Prostate gland (tissue), 2 donors: ENCODE measurements at regions not wholly inside any gene's neighbourhood (a gene's known extent, or its start where the extent isn't known, plus 50 kb on each side); places are given as distances from the start of the nearest gene placed in this dataset.

Experiments used
- CTCF ChIP-seq, 4 experiments: fragments of 200-600 bp in 2 of 4; fragments of 450-650 bp in 2 of 4; sonication (generic) in 2 of 4; IDR thresholded peaks; 1 replicate in 3 of 4; 2 replicates in 1 of 4; pipeline ENCODE4 v1.5.1; 2016 to 2019; ENCODE audit warnings: antibody characterized with exemption in 4 of 4, mild to moderate bottlenecking in 2 of 4, moderate library complexity in 2 of 4
- POLR2A ChIP-seq: fragments of 450-650 bp; IDR thresholded peaks from one replicate; pipeline ENCODE4 v1.6.1; 2016; ENCODE audit warnings: antibody characterized with exemption, mild to moderate bottlenecking
- POLR2AphosphoS5 ChIP-seq: sonication (generic); formaldehyde crosslinking; IDR thresholded peaks from one replicate; pipeline ENCODE4 v1.6.1; 2017; ENCODE audit warnings: antibody characterized with exemption

GRCh38 chr2:41294331-41294730, 753.5 kb upstream of the PKDCC start:
- TF ChIP-seq CTCF (IDR thresholded peaks at IDR 0.05) (no peak), POLR2A (no peak), POLR2AphosphoS5 (no peak)
